HL-60 (cell line): ENCODE measurements at regions not wholly inside any gene's neighbourhood (a gene's known extent, or its start where the extent isn't known, plus 50 kb on each side); places are given as distances from the start of the nearest gene placed in this dataset.

Source experiments
- CTCF ChIP-seq: IDR thresholded peaks from one replicate; pipeline ENCODE4 v1.5.1; 2011; ENCODE audit warnings: low read length, control low read depth, inconsistent platforms; ENCODE audit not compliant: insufficient read depth
- GABPA ChIP-seq: IDR thresholded peaks from 2 replicates; pipeline ENCODE4 v1.6.1; 2012; ENCODE audit warnings: low read depth
- POLR2AphosphoS5 ChIP-seq: IDR thresholded peaks from 2 replicates; pipeline ENCODE4 v1.6.1; 2012; ENCODE audit warnings: low read depth
- REST ChIP-seq: IDR thresholded peaks from 2 replicates; pipeline ENCODE4 v1.6.1; 2012; ENCODE audit warnings: low read depth; ENCODE audit not compliant: insufficient replicate concordance

- no peak for TF ChIP-seq CTCF
- TF ChIP-seq POLR2AphosphoS5 = no peak
- TF ChIP-seq REST = no peak
- no peak for TF ChIP-seq GABPA
Measured at GRCh38 chr7:145169908-145170307, 334.1 kb upstream of the TPK1 start.
